SK-N-SH (cell line): ENCODE measurements at regions not wholly inside any gene's neighbourhood (a gene's known extent, or its start where the extent isn't known, plus 50 kb on each side); places are given as distances from the start of the nearest gene placed in this dataset.

ENCODE experiments used
- CTCF ChIA-PET: fragments of 300-600, 350-600 bp; formaldehyde crosslinking; extraction: SDS; loops from one replicate; lab custom pipeline; 2021; lab: Yijun Ruan, JAX
- POLR2A ChIA-PET: fragments of 350-600 bp; sonication (Branson Sonifier 250); formaldehyde crosslinking; extraction: SDS; loops from one replicate; lab custom pipeline; 2020; ENCODE audit warnings: antibody characterized with exemption, inconsistent platforms; lab: Yijun Ruan, JAX
- DNase-seq: peaks from one replicate; pipeline ENCODE4 v3.0.0; 2012
- H2AFZ ChIP-seq: fragments of 200-600 bp; sonication (generic); 2 replicates; pipeline ENCODE4 v1.8.1; 2016; ENCODE audit warnings: antibody characterized with exemption, mild to moderate bottlenecking, low read depth
- H3F3A ChIP-seq: fragments of 200-600 bp; sonication (generic); replicated peaks from 2 replicates; pipeline ENCODE3; 2016; ENCODE audit warnings: antibody characterized with exemption, mild to moderate bottlenecking; ENCODE audit not compliant: insufficient read depth
- H3K27ac ChIP-seq, 2 experiments: fragments of 200-500 bp in 1 of 2; fragments of 200-600 bp in 1 of 2; sonication (Bioruptor generic) in 1 of 2; sonication (generic), shearing (Covaris generic) in 1 of 2; 2 replicates each; pipeline versions ENCODE4 v1.5.1 to v1.6.1; 2014 to 2016; ENCODE audit warnings: low read depth in 2 of 2, inconsistent platforms in 1 of 2, low read length in 1 of 2, mild to moderate bottlenecking in 1 of 2, mixed read lengths in 1 of 2
- H3K27me3 ChIP-seq: fragments of 200-600 bp; sonication (generic), shearing (Covaris generic); 2 replicates; pipeline ENCODE4 v1.6.1; 2016; ENCODE audit warnings: mixed run types; ENCODE audit not compliant: insufficient read depth
- H3K36me3 ChIP-seq, 2 experiments: fragments of 200-500 bp in 1 of 2; fragments of 200-600 bp in 1 of 2; sonication (Bioruptor generic) in 1 of 2; sonication (generic) in 1 of 2; replicated peaks in 1 of 2; 2 replicates each; pipeline versions ENCODE3 to v1.5.1; 2014 to 2016; ENCODE audit warnings: low read length in 1 of 2, mild to moderate bottlenecking in 1 of 2; ENCODE audit not compliant: insufficient read depth in 2 of 2, control insufficient read depth in 1 of 2
- H3K4me1 ChIP-seq, 2 experiments: fragments of 200-500 bp in 1 of 2; fragments of 200-600 bp in 1 of 2; sonication (Bioruptor generic) in 1 of 2; sonication (generic), shearing (Covaris generic) in 1 of 2; 2 replicates each; pipeline versions ENCODE4 v1.5.1 to v1.6.1; 2014 to 2016; ENCODE audit warnings: low read depth in 1 of 2, low read length in 1 of 2, mixed run types in 1 of 2; ENCODE audit not compliant: insufficient read depth in 2 of 2, control insufficient read depth in 1 of 2
- H3K4me2 ChIP-seq: fragments of 200-600 bp; sonication (generic), shearing (Covaris generic); 2 replicates; pipeline ENCODE4 v1.6.1; 2017; ENCODE audit warnings: mixed run types
- H3K4me3 ChIP-seq, 2 experiments: fragments of 200-500 bp in 1 of 2; fragments of 200-600 bp in 1 of 2; sonication (Bioruptor generic) in 1 of 2; sonication (generic), shearing (Covaris generic) in 1 of 2; 2 replicates each; pipeline versions ENCODE4 v1.5.1 to v1.8.1; 2014 to 2016; ENCODE audit warnings: low read depth in 2 of 2, inconsistent platforms in 1 of 2, low read length in 1 of 2, mild to moderate bottlenecking in 1 of 2, mixed read lengths in 1 of 2, moderate library complexity in 1 of 2
- H3K79me2 ChIP-seq: fragments of 200-600 bp; sonication (generic); 2 replicates; pipeline ENCODE4 v1.8.1; 2017; ENCODE audit warnings: mild to moderate bottlenecking; ENCODE audit not compliant: insufficient read depth
- H3K9ac ChIP-seq: fragments of 200-600 bp; sonication (generic); 2 replicates; pipeline ENCODE4 v1.6.1; 2017; ENCODE audit warnings: mixed run types
- H3K9me2 ChIP-seq: fragments of 200-600 bp; sonication (generic); 2 replicates; pipeline ENCODE4 v1.6.1; 2017; ENCODE audit warnings: mixed run types
- H3K9me3 ChIP-seq: fragments of 200-600 bp; sonication (generic); 2 replicates; pipeline ENCODE4 v1.6.1; 2017; ENCODE audit warnings: mixed run types, mild to moderate bottlenecking, moderate library complexity
- H4K20me1 ChIP-seq: fragments of 200-600 bp; sonication (generic); 2 replicates; pipeline ENCODE4 v1.6.1; 2017; ENCODE audit warnings: mild to moderate bottlenecking, mixed run types; ENCODE audit not compliant: insufficient read depth
- CHD2 ChIP-seq: fragments of 150-350 bp; IDR thresholded peaks from 2 replicates; pipeline ENCODE4 v1.6.1; 2018; ENCODE audit warnings: low read length; ENCODE audit not compliant: partially characterized antibody
- EZH2phosphoT487 ChIP-seq: fragments of 200-600 bp; sonication (generic); IDR thresholded peaks from 2 replicates; pipeline ENCODE4 v1.6.1; 2017; ENCODE audit warnings: low read depth, mixed run types, mild to moderate bottlenecking, antibody characterized with exemption, moderate library complexity, borderline replicate concordance
- FOSL2 ChIP-seq: IDR thresholded peaks from 2 replicates; pipeline ENCODE4 v1.4.0; 2012; ENCODE audit warnings: low read depth, mild to moderate bottlenecking, moderate library complexity, borderline replicate concordance
- FOXJ3 ChIP-seq: sonication (generic); formaldehyde crosslinking; IDR thresholded peaks from 2 replicates; pipeline ENCODE4 v1.5.1; 2020; ENCODE audit warnings: mild to moderate bottlenecking, missing genetic modification reagents
- GABPA ChIP-seq: IDR thresholded peaks from 2 replicates; pipeline ENCODE4 v1.4.0; 2012; ENCODE audit warnings: low read depth, mild to moderate bottlenecking
- MXI1 ChIP-seq: IDR thresholded peaks from 2 replicates; pipeline ENCODE4 v1.6.1; 2012; ENCODE audit warnings: mild to moderate bottlenecking, low read depth, low read length, improper control_type of control experiment
- NFIC ChIP-seq: IDR thresholded peaks from 2 replicates; pipeline ENCODE4 v1.4.0; 2012; ENCODE audit warnings: borderline replicate concordance
- POLR2AphosphoS5 ChIP-seq: IDR thresholded peaks from 2 replicates; pipeline ENCODE4 v1.6.1; 2012; ENCODE audit warnings: low read depth, low read length
- RCOR1 ChIP-seq: fragments of 150-350 bp; IDR thresholded peaks from 2 replicates; pipeline ENCODE4 v1.6.1; 2017; ENCODE audit warnings: antibody characterized with exemption, low read length
- RFX5 ChIP-seq: IDR thresholded peaks from 2 replicates; pipeline ENCODE4 v1.6.1; 2012; ENCODE audit warnings: mild to moderate bottlenecking, improper control_type of control experiment, low read length
- RXRA ChIP-seq: IDR thresholded peaks from 2 replicates; pipeline ENCODE4 v1.4.0; 2012; ENCODE audit warnings: low read depth, mild to moderate bottlenecking, borderline replicate concordance
- SMC3 ChIP-seq: IDR thresholded peaks from 2 replicates; pipeline ENCODE4 v1.6.1; 2012; ENCODE audit warnings: low read depth, low read length, improper control_type of control experiment
- TEAD4 ChIP-seq: IDR thresholded peaks from 2 replicates; pipeline ENCODE4 v1.4.0; 2012; ENCODE audit warnings: mild to moderate bottlenecking, borderline replicate concordance; ENCODE audit not compliant: insufficient read depth
- WGBS: methylation state at CpG from one replicate; pipeline ENCODE4 v1.1.6; 2017; ENCODE audit warnings: low lambda C conversion rate; 5-methylcytosine and 5-hydroxymethylcytosine counted together
- TF ChIP-seq, protein P1 (sequence below): IDR thresholded peaks from 2 replicates; pipeline ENCODE4; 2012
- TF ChIP-seq, protein P2 (sequence below): fragments of 150-350 bp; IDR thresholded peaks from 2 replicates; pipeline ENCODE4 v1.6.1; 2016; ENCODE audit warnings: mild to moderate bottlenecking, low read depth, low read length
- TF ChIP-seq, protein P3 (sequence below): IDR thresholded peaks from 2 replicates; pipeline ENCODE4 v1.4.0; 2012; ENCODE audit warnings: low read depth, borderline replicate concordance

DNA sequence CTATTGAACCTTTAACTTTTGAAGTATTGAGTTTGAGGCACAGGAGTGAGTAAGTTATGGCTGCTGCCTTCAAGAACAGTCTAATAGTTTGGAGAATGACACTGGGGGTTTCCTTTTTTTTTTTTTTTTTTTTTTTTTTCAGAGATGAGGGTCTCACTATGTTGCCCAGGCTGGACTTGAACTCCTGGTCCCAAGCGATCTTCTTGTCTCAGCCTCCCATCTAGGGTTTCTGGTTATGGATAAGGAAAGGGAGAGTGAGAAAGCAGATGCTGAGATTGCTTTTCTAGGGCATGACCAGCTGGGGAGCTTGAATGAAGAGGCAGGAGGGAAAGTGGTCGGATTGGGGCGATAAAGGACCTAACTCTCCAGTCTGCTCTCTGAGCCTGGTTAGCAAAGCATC lies 59.9 kb upstream of the BTRC start:
- H2AFZ ChIP-seq: no peak overlapping the region
- no peak overlapping the region for H3K4me2 ChIP-seq
- H3K4me3 ChIP-seq: no peak overlapping the region
- H4K20me1 ChIP-seq: no peaks in the 10 kb centered on the region
- no peaks in the 10 kb centered on the region for H3F3A ChIP-seq
- H3K79me2 ChIP-seq: no peaks in the 10 kb centered on the region
- no peak overlapping the region for H3K27ac ChIP-seq
- 95% methylated on average over 3 of the region's 3 CpGs for WGBS
- no peaks in the 10 kb centered on the region for H3K36me3 ChIP-seq
- ChIA-PET CTCF (interaction anchor here (2.8 to 11.6 kb wide), 7 partner anchors 7 to 276 kb away, joined by 20 to 243 read pairs (median 108); partner anchors contain the start of gene BTRC), POLR2A (interaction anchor here (0.6 to 2.4 kb wide), 2 partner anchors 7 to 60 kb away, joined by 3 to 12 read pairs; partner anchors contain the start of gene BTRC)
- no peaks in the 10 kb centered on the region for H3K9me2 ChIP-seq
- peaks cover 23% of the 10 kb centered on the region; the same call in 1 of the 2 replicates for H3K27me3 ChIP-seq
- DNase-seq: no peak
- TF ChIP-seq GABPA: no peak
- no peak for TF ChIP-seq RCOR1
- no peak for TF ChIP-seq TEAD4
- TF ChIP-seq NFIC: no peak
- TF ChIP-seq, protein P1, sequence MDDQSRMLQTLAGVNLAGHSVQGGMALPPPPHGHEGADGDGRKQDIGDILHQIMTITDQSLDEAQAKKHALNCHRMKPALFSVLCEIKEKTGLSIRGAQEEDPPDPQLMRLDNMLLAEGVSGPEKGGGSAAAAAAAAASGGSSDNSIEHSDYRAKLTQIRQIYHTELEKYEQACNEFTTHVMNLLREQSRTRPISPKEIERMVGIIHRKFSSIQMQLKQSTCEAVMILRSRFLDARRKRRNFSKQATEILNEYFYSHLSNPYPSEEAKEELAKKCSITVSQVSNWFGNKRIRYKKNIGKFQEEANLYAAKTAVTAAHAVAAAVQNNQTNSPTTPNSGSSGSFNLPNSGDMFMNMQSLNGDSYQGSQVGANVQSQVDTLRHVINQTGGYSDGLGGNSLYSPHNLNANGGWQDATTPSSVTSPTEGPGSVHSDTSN: no peak
- TF ChIP-seq RXRA: no peak
- TF ChIP-seq POLR2AphosphoS5: no peak
- TF ChIP-seq, protein P2, sequence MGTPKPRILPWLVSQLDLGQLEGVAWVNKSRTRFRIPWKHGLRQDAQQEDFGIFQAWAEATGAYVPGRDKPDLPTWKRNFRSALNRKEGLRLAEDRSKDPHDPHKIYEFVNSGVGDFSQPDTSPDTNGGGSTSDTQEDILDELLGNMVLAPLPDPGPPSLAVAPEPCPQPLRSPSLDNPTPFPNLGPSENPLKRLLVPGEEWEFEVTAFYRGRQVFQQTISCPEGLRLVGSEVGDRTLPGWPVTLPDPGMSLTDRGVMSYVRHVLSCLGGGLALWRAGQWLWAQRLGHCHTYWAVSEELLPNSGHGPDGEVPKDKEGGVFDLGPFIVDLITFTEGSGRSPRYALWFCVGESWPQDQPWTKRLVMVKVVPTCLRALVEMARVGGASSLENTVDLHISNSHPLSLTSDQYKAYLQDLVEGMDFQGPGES: no peak
- no peak for TF ChIP-seq EZH2phosphoT487
- no peak for TF ChIP-seq MXI1
- no peak for TF ChIP-seq SMC3
- TF ChIP-seq FOSL2: no peak
- TF ChIP-seq, protein P3, sequence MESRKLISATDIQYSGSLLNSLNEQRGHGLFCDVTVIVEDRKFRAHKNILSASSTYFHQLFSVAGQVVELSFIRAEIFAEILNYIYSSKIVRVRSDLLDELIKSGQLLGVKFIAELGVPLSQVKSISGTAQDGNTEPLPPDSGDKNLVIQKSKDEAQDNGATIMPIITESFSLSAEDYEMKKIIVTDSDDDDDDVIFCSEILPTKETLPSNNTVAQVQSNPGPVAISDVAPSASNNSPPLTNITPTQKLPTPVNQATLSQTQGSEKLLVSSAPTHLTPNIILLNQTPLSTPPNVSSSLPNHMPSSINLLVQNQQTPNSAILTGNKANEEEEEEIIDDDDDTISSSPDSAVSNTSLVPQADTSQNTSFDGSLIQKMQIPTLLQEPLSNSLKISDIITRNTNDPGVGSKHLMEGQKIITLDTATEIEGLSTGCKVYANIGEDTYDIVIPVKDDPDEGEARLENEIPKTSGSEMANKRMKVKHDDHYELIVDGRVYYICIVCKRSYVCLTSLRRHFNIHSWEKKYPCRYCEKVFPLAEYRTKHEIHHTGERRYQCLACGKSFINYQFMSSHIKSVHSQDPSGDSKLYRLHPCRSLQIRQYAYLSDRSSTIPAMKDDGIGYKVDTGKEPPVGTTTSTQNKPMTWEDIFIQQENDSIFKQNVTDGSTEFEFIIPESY: no peak
- no peak for TF ChIP-seq CHD2
- no peak overlapping the region for H3K9ac ChIP-seq
- no peaks in the 10 kb centered on the region for H3K9me3 ChIP-seq
- H3K4me1 ChIP-seq: peaks cover 0 to 15% of the 10 kb centered on the region in 2 experiments; a peak in 1 of 4 replicates

GRCh38 chr10:101295261-101295660 lies 58.7 kb upstream of the BTRC start:
- H3F3A ChIP-seq: no peaks in the 10 kb centered on the region
- DNase-seq: no peak
- H3K9ac ChIP-seq: no peak overlapping the region
- no peaks in the 10 kb centered on the region for H3K79me2 ChIP-seq
- H3K4me3 ChIP-seq: no peak overlapping the region
- peaks cover 23% of the 10 kb centered on the region; the same call in 1 of the 2 replicates for H3K27me3 ChIP-seq
- H3K36me3 ChIP-seq: no peaks in the 10 kb centered on the region
- no peaks in the 10 kb centered on the region for H3K9me2 ChIP-seq
- POLR2A ChIA-PET: no interaction called here
- H4K20me1 ChIP-seq: no peaks in the 10 kb centered on the region
- H3K27ac ChIP-seq: no peak overlapping the region
- TF ChIP-seq RFX5: no peak
- no peak for TF ChIP-seq FOXJ3 (CRISPR knock-in tag)
- TF ChIP-seq, protein P2: no peak
- TF ChIP-seq, all 33 proteins: peak for 0
- Histone ChIP-seq H2AFZ (no peak overlapping the region), H3K4me2 (no peak overlapping the region), H3K9me3 (no peaks in the 10 kb centered on the region), H3K4me1 (peaks cover 0 to 15% of the 10 kb centered on the region in 2 experiments; a peak in 1 of 4 replicates)
- 52% methylated on average over 4 of the region's 4 CpGs for WGBS
- CTCF ChIA-PET: interaction anchor here (0.8 to 11.6 kb wide), 4 partner anchors 15 to 172 kb away, joined by 3 to 243 read pairs (median 4); no protein-coding TSS in a partner anchor
